ENCODE measurements at regions not wholly inside any gene's neighbourhood (a gene's known extent, or its start where the extent isn't known, plus 50 kb on each side); places are given as distances from the start of the nearest gene placed in this dataset.
"Not testable (repeated sequence)": the region's sequence is repeated elsewhere in the genome, so short reads cannot be mapped to it uniquely, and the experiment has no call there.

DNA sequence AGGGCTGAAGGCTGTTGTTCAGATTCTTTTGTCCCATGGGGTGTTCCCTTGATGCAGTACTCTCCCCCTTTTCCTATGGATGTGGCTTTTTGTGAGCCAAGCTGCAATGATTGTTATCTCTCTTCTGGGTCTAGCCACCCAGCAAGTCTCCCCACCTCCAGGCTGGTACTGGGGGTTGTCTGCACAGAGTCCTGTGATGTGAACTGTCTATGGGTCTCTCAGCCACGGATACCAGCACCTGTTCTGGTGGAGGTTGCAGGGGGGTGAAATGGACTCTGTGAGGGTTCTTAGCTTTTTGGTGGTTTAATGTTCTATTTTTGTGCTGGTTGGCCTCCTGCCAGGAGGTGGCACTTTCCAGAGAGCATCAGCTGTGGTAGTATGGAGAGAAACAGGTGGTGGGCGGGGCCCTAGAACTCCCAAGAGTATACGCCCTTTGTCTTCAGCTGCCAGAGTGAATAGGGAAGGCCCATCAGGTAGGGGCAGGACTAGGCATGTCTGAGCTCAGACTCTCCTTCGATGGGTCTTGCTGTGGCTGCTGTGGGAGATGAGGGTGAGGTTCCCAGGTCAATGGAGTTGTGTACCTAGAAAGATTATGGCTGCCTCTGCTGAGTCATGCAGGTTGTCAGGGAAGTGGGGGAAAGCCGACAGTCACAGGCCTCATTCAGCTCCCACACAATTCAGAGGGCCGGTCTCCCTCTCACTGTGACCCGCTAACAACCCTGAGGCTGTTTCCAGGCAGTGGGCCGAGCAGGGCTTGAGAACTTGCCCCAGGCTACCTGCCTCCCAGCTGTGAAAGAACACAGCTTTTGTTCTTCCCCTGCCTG is 87.4 kb downstream of the DLEU7 start:
- not testable (repeated sequence) for TF ChIP-seq POLR2A, CTCF (IDR thresholded peaks at IDR 0.05)
